ENCODE measurements at regions not wholly inside any gene's neighbourhood (a gene's known extent, or its start where the extent isn't known, plus 50 kb on each side); places are given as distances from the start of the nearest gene placed in this dataset.
A peak's percentile ranks its signal among the peaks of the same experiment; 100 is the strongest.
"Not testable (repeated sequence)": the region's sequence is repeated elsewhere in the genome, so short reads cannot be mapped to it uniquely, and the experiment has no call there.

GRCh38 chr13:88717946-88718345, 1046.8 kb downstream of the SLITRK5 start:
- no peak for DNase-seq (ENCODE audit: low read depth)

- no peak for DNase-seq (ENCODE audit: low read depth)
Observed at GRCh38 chr13:88718781-88719180, 1047.6 kb downstream of the SLITRK5 start.

- no peak for DNase-seq (ENCODE audit: low read depth)
Observed at GRCh38 chr13:88726075-88726474, 1054.9 kb downstream of the SLITRK5 start.

- DNase-seq (ENCODE audit: low read depth) = not testable (repeated sequence)
Observed at GRCh38 chr13:88727236-88727635, 1056.1 kb downstream of the SLITRK5 start.

- no peak for DNase-seq (ENCODE audit: low read depth)
Observed at GRCh38 chr13:88729605-88730004, 1058.4 kb downstream of the SLITRK5 start.

- peak; percentile 52 for DNase-seq (ENCODE audit: low read depth)
Observed at GRCh38 chr13:88736026-88736425, 1064.9 kb downstream of the SLITRK5 start.

- DNase-seq (ENCODE audit: low read depth) = no peak
Observed at GRCh38 chr13:88739195-88739594, 1068.0 kb downstream of the SLITRK5 start.

GRCh38 chr13:88744289-88744688, 1073.1 kb downstream of the SLITRK5 start:
- DNase-seq (ENCODE audit: low read depth) = no peak

- DNase-seq (ENCODE audit: low read depth) = no peak
Observed at GRCh38 chr13:88745011-88745410, 1073.8 kb downstream of the SLITRK5 start.

- DNase-seq (ENCODE audit: low read depth) = no peak
Observed at GRCh38 chr13:88752041-88752440, 1080.9 kb downstream of the SLITRK5 start.

- DNase-seq (ENCODE audit: low read depth) = no peak
Observed at GRCh38 chr13:88754141-88754540, 1083.0 kb downstream of the SLITRK5 start.

- DNase-seq (ENCODE audit: low read depth) = no peak
Observed at GRCh38 chr13:88761145-88761544, 1090.0 kb downstream of the SLITRK5 start.

GRCh38 chr13:88764103-88764502, 1092.9 kb downstream of the SLITRK5 start:
- no peak for DNase-seq (ENCODE audit: low read depth)

- DNase-seq (ENCODE audit: low read depth) = peak; percentile 30
Observed at GRCh38 chr13:88800505-88800904, 1129.3 kb downstream of the SLITRK5 start.

GRCh38 chr13:88801361-88801760, 1130.2 kb downstream of the SLITRK5 start:
- no peak for DNase-seq (ENCODE audit: low read depth)

- DNase-seq (ENCODE audit: low read depth) = peak; percentile 47
Observed at GRCh38 chr13:88802886-88803285, 1131.7 kb downstream of the SLITRK5 start.

- DNase-seq (ENCODE audit: low read depth) = no peak
Observed at GRCh38 chr13:88806438-88806837, 1135.3 kb downstream of the SLITRK5 start.

GRCh38 chr13:88817560-88817959, 1146.4 kb downstream of the SLITRK5 start:
- no peak for DNase-seq (ENCODE audit: low read depth)

GRCh38 chr13:88823114-88823513, 1151.9 kb downstream of the SLITRK5 start:
- DNase-seq (ENCODE audit: low read depth) = no peak

- no peak for DNase-seq (ENCODE audit: low read depth)
Observed at GRCh38 chr13:88824218-88824617, 1153.0 kb downstream of the SLITRK5 start.

- peak; percentile 52 for DNase-seq (ENCODE audit: low read depth)
Observed at GRCh38 chr13:88840085-88840484, 1168.9 kb downstream of the SLITRK5 start.

GRCh38 chr13:88852293-88852692, 1181.1 kb downstream of the SLITRK5 start:
- DNase-seq (ENCODE audit: low read depth) = not testable (repeated sequence)

GRCh38 chr13:88857256-88857655, 1186.1 kb downstream of the SLITRK5 start:
- DNase-seq (ENCODE audit: low read depth) = peak; percentile 22

- DNase-seq (ENCODE audit: low read depth) = no peak
Observed at GRCh38 chr13:88862095-88862620, 1191.0 kb downstream of the SLITRK5 start.

- DNase-seq (ENCODE audit: low read depth) = no peak
Observed at GRCh38 chr13:88863116-88863515, 1191.9 kb downstream of the SLITRK5 start.

Measured in ELR (cell line).